Vagina (tissue), 2 donors: ENCODE measurements at regions not wholly inside any gene's neighbourhood (a gene's known extent, or its start where the extent isn't known, plus 50 kb on each side); places are given as distances from the start of the nearest gene placed in this dataset.
"Not testable (repeated sequence)": the region's sequence is repeated elsewhere in the genome, so short reads cannot be mapped to it uniquely, and the experiment has no call there.

ENCODE experiments used
- DNase-seq, 2 donors: peaks; one replicate each; pipeline ENCODE4 v3.0.0-alpha.2; 2017; ENCODE audit errors: extremely low spot score in 2 of 2
- H3K27ac ChIP-seq: fragments of 200-600 bp; sonication (generic); one replicate; pipeline ENCODE4 v1.5.1; 2019
- H3K27me3 ChIP-seq: fragments of 200-600 bp; sonication (generic); one replicate; pipeline ENCODE4 v1.5.1; 2019
- H3K36me3 ChIP-seq, 2 donors: fragments of 200-600 bp; sonication (generic); one replicate each; pipeline ENCODE4 v1.5.1; 2017 to 2019
- H3K4me1 ChIP-seq: fragments of 200-600 bp; sonication (generic); one replicate; pipeline ENCODE4 v1.5.1; 2019
- H3K4me3 ChIP-seq, 2 donors: fragments of 200-600 bp; sonication (generic); 1 replicate in 1 of 2; 2 replicates in 1 of 2; pipeline ENCODE4 v1.5.1; 2016 to 2019
- H3K9me3 ChIP-seq: fragments of 200-600 bp; sonication (generic); one replicate; pipeline ENCODE4 v1.5.1; 2019
- CTCF ChIP-seq, 3 experiments: fragments of 450-650 bp in 2 of 3; fragments of 200-600 bp in 1 of 3; sonication (generic) in 1 of 3; IDR thresholded peaks; one replicate each; pipeline ENCODE4 v1.5.1; 2017 to 2019; ENCODE audit warnings: antibody characterized with exemption in 3 of 3, mild to moderate bottlenecking in 2 of 3, moderate library complexity in 2 of 3
- POLR2A ChIP-seq, 2 donors: fragments of 450-650 bp; IDR thresholded peaks; one replicate each; pipeline ENCODE4 v1.6.1; 2017; ENCODE audit warnings: antibody characterized with exemption in 2 of 2, mild to moderate bottlenecking in 2 of 2, moderate library complexity in 2 of 2
- POLR2AphosphoS5 ChIP-seq, 2 donors: sonication (generic); formaldehyde crosslinking; IDR thresholded peaks; one replicate each; pipeline ENCODE4 v1.9.0; 2017; ENCODE audit warnings: antibody characterized with exemption in 2 of 2, mild to moderate bottlenecking in 2 of 2, low read depth in 1 of 2; ENCODE audit not compliant: insufficient read depth in 1 of 2
- intact Hi-C: fragments of 100-400 bp; cut with DNase I; formaldehyde crosslinking; loops from one replicate; pipeline ENCODE4 v1.15.1; 2023

GRCh38 chr4:31807036-31807435 is 1086.9 kb downstream of the PCDH7 start:
- intact Hi-C loops: no loop called here
- TF ChIP-seq POLR2AphosphoS5 (IDR thresholded peaks at IDR 0.05; ENCODE audit: insufficient read depth in 1 of 2, low read depth in 1 of 2) (no peak), POLR2A (IDR thresholded peaks at IDR 0.05) (no peak), CTCF (IDR thresholded peaks at IDR 0.05) (no peak)

GRCh38 chr4:31844350-31844749 is 1124.2 kb downstream of the PCDH7 start:
- Histone ChIP-seq H3K4me1 (no peaks in the 10 kb centered on the region), H3K36me3 (no peaks in the 10 kb centered on the region), H3K4me3 (no peak overlapping the region), H3K27ac (no peak overlapping the region), H3K9me3 (no peaks in the 10 kb centered on the region), H3K27me3 (no peaks in the 10 kb centered on the region)
- no peak for DNase-seq
- intact Hi-C loops: no loop called here
- TF ChIP-seq POLR2A (IDR thresholded peaks at IDR 0.05): no peak
- no peak for TF ChIP-seq CTCF (IDR thresholded peaks at IDR 0.05)
- no peak for TF ChIP-seq POLR2AphosphoS5 (IDR thresholded peaks at IDR 0.05; ENCODE audit: insufficient read depth in 1 of 2, low read depth in 1 of 2)

More at GRCh38 chr4:31807036-31807435, 1086.9 kb downstream of the PCDH7 start:
- Histone ChIP-seq H3K36me3 (no peaks in the 10 kb centered on the region), H3K4me1 (no peaks in the 10 kb centered on the region), H3K27ac (no peak overlapping the region), H3K9me3 (no peaks in the 10 kb centered on the region), H3K4me3 (no peak overlapping the region), H3K27me3 (no peaks in the 10 kb centered on the region)
- DNase-seq: no peak

- intact Hi-C loops: no loop called here
- H3K36me3 ChIP-seq: no peaks in the 10 kb centered on the region
- no peak overlapping the region for H3K4me3 ChIP-seq
- no peaks in the 10 kb centered on the region for H3K27me3 ChIP-seq
- H3K27ac ChIP-seq: no peak overlapping the region
- no peaks in the 10 kb centered on the region for H3K9me3 ChIP-seq
- no peak for TF ChIP-seq POLR2A (IDR thresholded peaks at IDR 0.05)
- TF ChIP-seq CTCF (IDR thresholded peaks at IDR 0.05): no peak
- no peak for TF ChIP-seq POLR2AphosphoS5 (IDR thresholded peaks at IDR 0.05; ENCODE audit: insufficient read depth in 1 of 2, low read depth in 1 of 2)
- no peaks in the 10 kb centered on the region for H3K4me1 ChIP-seq
- no peak for DNase-seq
These were observed 1131.8 kb downstream of the PCDH7 start for GRCh38 chr4:31851946-31852345.

GRCh38 chr4:31877429-31877828 is 1157.3 kb downstream of the PCDH7 start:
- TF ChIP-seq CTCF (IDR thresholded peaks at IDR 0.05): no peak
- TF ChIP-seq POLR2A (IDR thresholded peaks at IDR 0.05): no peak
- no peak for TF ChIP-seq POLR2AphosphoS5 (IDR thresholded peaks at IDR 0.05; ENCODE audit: insufficient read depth in 1 of 2, low read depth in 1 of 2)
- H3K9me3 ChIP-seq: no peaks in the 10 kb centered on the region
- no peaks in the 10 kb centered on the region for H3K36me3 ChIP-seq
- H3K27me3 ChIP-seq: no peaks in the 10 kb centered on the region
- H3K4me1 ChIP-seq: no peaks in the 10 kb centered on the region
- no peak for DNase-seq
- H3K27ac ChIP-seq: no peak overlapping the region
- H3K4me3 ChIP-seq: no peak overlapping the region
- intact Hi-C loops: no loop called here

- H3K27me3 ChIP-seq, DNase-seq, intact Hi-C loops, H3K9me3 ChIP-seq, H3K27ac ChIP-seq, H3K4me1 ChIP-seq, H3K36me3 ChIP-seq, H3K4me3 ChIP-seq: not testable (repeated sequence)
These were observed 1160.7 kb downstream of the PCDH7 start for GRCh38 chr4:31880837-31881236.

- TF ChIP-seq POLR2A (IDR thresholded peaks at IDR 0.05): no peak
- no peak for TF ChIP-seq POLR2AphosphoS5 (IDR thresholded peaks at IDR 0.05; ENCODE audit: insufficient read depth in 1 of 2, low read depth in 1 of 2)
- Histone ChIP-seq H3K36me3 (no peaks in the 10 kb centered on the region), H3K4me3 (no peak overlapping the region), H3K27ac (no peak overlapping the region), H3K27me3 (no peaks in the 10 kb centered on the region), H3K4me1 (peaks cover 5% of the 10 kb centered on the region), H3K9me3 (no peaks in the 10 kb centered on the region)
- intact Hi-C loops: no loop called here
- DNase-seq: no peak
These were observed 1176.2 kb downstream of the PCDH7 start for GRCh38 chr4:31896349-31896748.
